ENCODE measurements at regions not wholly inside any gene's neighbourhood (a gene's known extent, or its start where the extent isn't known, plus 50 kb on each side); places are given as distances from the start of the nearest gene placed in this dataset.

GRCh38 chr6:95109212-95109611 lies 468.1 kb upstream of the MANEA start:
- Histone ChIP-seq H2AFZ (ENCODE audit: low read depth, low read length) (no peak overlapping the region), H3K9me3 (replicated peaks; ENCODE audit: control insufficient read depth, insufficient read depth, low read length) (no peaks in the 10 kb centered on the region), H3K27me3 (ENCODE audit: control insufficient read depth in 2 of 2, insufficient read depth in 2 of 2, low read length in 2 of 2) (no peaks in the 10 kb centered on the region), H3K4me2 (ENCODE audit: insufficient read depth, low read length) (no peak overlapping the region), H3K4me1 (ENCODE audit: control insufficient read depth, extremely low read depth, insufficient read depth, low read length) (no peaks in the 10 kb centered on the region), H3K36me3 (ENCODE audit: control insufficient read depth in 2 of 2, extremely low read depth in 1 of 2, insufficient read depth in 2 of 2, low read length in 2 of 2) (no peaks in the 10 kb centered on the region), H4K20me1 (replicated peaks; ENCODE audit: control insufficient read depth, extremely low read depth, insufficient read depth, low read length) (no peaks in the 10 kb centered on the region), H3K9ac (replicated peaks; ENCODE audit: extremely low read depth, insufficient read depth, low read length) (no peak overlapping the region), H3K79me2 (ENCODE audit: control insufficient read depth, insufficient read depth, low read length) (no peaks in the 10 kb centered on the region), H3K27ac (ENCODE audit: insufficient read depth, low read depth, low read length) (no peak overlapping the region), H3K9me1 (replicated peaks; ENCODE audit: control insufficient read depth, extremely low read depth, insufficient read depth, low read length) (no peaks in the 10 kb centered on the region), H3K4me3 (replicated peaks in 1 of 3; ENCODE audit: insufficient read depth in 1 of 3, low read depth in 1 of 3, low read length in 3 of 3) (no peak overlapping the region)
- no peak for FAIRE-seq
- POLR2A ChIA-PET = no interaction called here
- intact Hi-C loops (cut with micrococcal nuclease) = no loop called here
- dilution Hi-C loops (cut with MboI; ENCODE audit: extremely low pct_ligation_motif_present, low sequenced_read_pairs) = no loop called here
- no TSS peak for BruUV-seq (replicated peaks)
- no peak for DNase-seq (ENCODE audit: low read depth, low spot score)
- TF ChIP-seq MAX (IDR thresholded peaks at IDR 0.05; ENCODE audit: insufficient read depth, insufficient read length) = no peak
- TF ChIP-seq FOS (IDR thresholded peaks at IDR 0.05; ENCODE audit: borderline replicate concordance, insufficient read depth, low read length) = no peak
- TF ChIP-seq EZH2 (IDR thresholded peaks at IDR 0.05; ENCODE audit: borderline replicate concordance, low read depth, low read length, severe bottlenecking) = no peak
- no peak for TF ChIP-seq CTCF (IDR thresholded peaks at IDR 0.05; ENCODE audit: extremely low read depth in 1 of 2, insufficient read depth in 1 of 2, low read depth in 1 of 2, low read length in 2 of 2)
- no peak for TF ChIP-seq POLR2AphosphoS5 (IDR thresholded peaks at IDR 0.05; ENCODE audit: insufficient read depth, low read depth, low read length)
- TF ChIP-seq POLR2A (IDR thresholded peaks at IDR 0.05; ENCODE audit: low read depth, low read length) = no peak
- TF ChIP-seq JUN (IDR thresholded peaks at IDR 0.05; ENCODE audit: borderline replicate concordance, insufficient read depth, insufficient read length, low read depth) = no peak
- TF ChIP-seq GATA2 (IDR thresholded peaks at IDR 0.05; ENCODE audit: insufficient read depth, insufficient read length, low read depth, low read length) = no peak
- no peak for TF ChIP-seq MYC (IDR thresholded peaks at IDR 0.05; ENCODE audit: low read depth, low read length)
- CTCF ChIA-PET = no interaction called here

Data from endothelial cell of umbilical vein (primary cell).